ENCODE measurements at regions not wholly inside any gene's neighbourhood (a gene's known extent, or its start where the extent isn't known, plus 50 kb on each side); places are given as distances from the start of the nearest gene placed in this dataset.
A peak's percentile ranks its signal among the peaks of the same experiment; 100 is the strongest.
"Not testable (repeated sequence)": the region's sequence is repeated elsewhere in the genome, so short reads cannot be mapped to it uniquely, and the experiment has no call there.

- DNase-seq (ENCODE audit: low spot score); POLR2A ChIA-PET (ENCODE audit: low non-redundant PET); CTCF ChIA-PET; H3K27ac ChIP-seq: not testable (repeated sequence)
Measured at GRCh38 chr1:41308520-41308919, 52.7 kb upstream of the FOXO6 start.

- DNase-seq (ENCODE audit: low spot score), result no peak
- CTCF ChIA-PET, result no interaction called here
- TF ChIP-seq CTCF (conservative IDR thresholded peaks at IDR 0.05; ENCODE audit: low read depth), result no peak
- no peak overlapping the region for H3K27ac ChIP-seq
- POLR2A ChIA-PET (ENCODE audit: low non-redundant PET), result no interaction called here
Measured at GRCh38 chr1:41305576-41306363, 55.5 kb upstream of the FOXO6 start.

GRCh38 chr1:41296506-41296905 is 54.4 kb upstream of the SCMH1 start:
- POLR2A ChIA-PET (ENCODE audit: low non-redundant PET), result no interaction called here
- no peak for TF ChIP-seq CTCF (conservative IDR thresholded peaks at IDR 0.05; ENCODE audit: low read depth)
- CTCF ChIA-PET, result no interaction called here
- no peak overlapping the region for H3K27ac ChIP-seq
- no peak for DNase-seq (ENCODE audit: low spot score)

- DNase-seq (ENCODE audit: low spot score), result no peak
- ChIA-PET CTCF (interaction anchor here (1.0 to 1.3 kb wide), 2 partner anchors 11 to 53 kb away, joined by 3 to 6 read pairs; no protein-coding TSS in a partner anchor), POLR2A (ENCODE audit: low non-redundant PET) (no interaction called here)
- no peak for TF ChIP-seq CTCF (conservative IDR thresholded peaks at IDR 0.05; ENCODE audit: low read depth)
- peak overlapping the region; percentile 30 for H3K27ac ChIP-seq
Measured at GRCh38 chr1:41294216-41294615, 52.1 kb upstream of the SCMH1 start.

GRCh38 chr1:41293779-41294178 is 51.7 kb upstream of the SCMH1 start:
- peak overlapping the region; percentile 30 for H3K27ac ChIP-seq
- TF ChIP-seq CTCF (conservative IDR thresholded peaks at IDR 0.05; ENCODE audit: low read depth), result no peak
- ChIA-PET CTCF (interaction anchor here (1.0 to 1.3 kb wide), 2 partner anchors 11 to 54 kb away, joined by 3 to 6 read pairs; no protein-coding TSS in a partner anchor), POLR2A (ENCODE audit: low non-redundant PET) (no interaction called here)
- no peak for DNase-seq (ENCODE audit: low spot score)
